Prostate gland (tissue), 2 donors: ENCODE measurements at regions not wholly inside any gene's neighbourhood (a gene's known extent, or its start where the extent isn't known, plus 50 kb on each side); places are given as distances from the start of the nearest gene placed in this dataset.

Experiments used
- DNase-seq: peaks from one replicate; pipeline ENCODE4 v3.0.0-alpha.2; 2019; ENCODE audit warnings: low spot score
- H3K27ac ChIP-seq, 2 donors: fragments of 200-600 bp; sonication (generic); 2 replicates each; pipeline ENCODE4 v1.5.1; 2017 to 2019
- H3K27me3 ChIP-seq: fragments of 200-600 bp; sonication (generic); replicated peaks from 2 replicates; pipeline ENCODE4 v1.5.1; 2019; ENCODE audit not compliant: insufficient read depth
- H3K36me3 ChIP-seq, 2 donors: fragments of 200-600 bp; sonication (generic); 1 replicate in 1 of 2; 2 replicates in 1 of 2; pipeline versions ENCODE4 v1.5.1 to v1.8.1; 2017 to 2019
- H3K4me1 ChIP-seq: fragments of 200-600 bp; sonication (generic); replicated peaks from 2 replicates; pipeline ENCODE4 v1.5.1; 2019
- H3K4me3 ChIP-seq, 2 donors: fragments of 200-600 bp; sonication (generic); 2 replicates each; pipeline ENCODE4 v1.5.1; 2017 to 2019
- H3K9me3 ChIP-seq: fragments of 200-600 bp; sonication (generic); 2 replicates; pipeline ENCODE4 v1.5.1; 2017
- POLR2A ChIP-seq: fragments of 450-650 bp; IDR thresholded peaks from one replicate; pipeline ENCODE4 v1.6.1; 2016; ENCODE audit warnings: antibody characterized with exemption, mild to moderate bottlenecking
- POLR2AphosphoS5 ChIP-seq: sonication (generic); formaldehyde crosslinking; IDR thresholded peaks from one replicate; pipeline ENCODE4 v1.6.1; 2017; ENCODE audit warnings: antibody characterized with exemption
- WGBS: methylation state at CpG from one replicate; pipeline ENCODE4 v1.1.5; 2018; 5-methylcytosine and 5-hydroxymethylcytosine counted together
- intact Hi-C: fragments of 100-400 bp; cut with DNase I; formaldehyde crosslinking; loops from one replicate; pipeline ENCODE4 v1.14.2; 2022
- TF ChIP-seq, protein P1 (sequence below), 4 experiments: fragments of 200-600 bp in 2 of 4; fragments of 450-650 bp in 2 of 4; sonication (generic) in 2 of 4; IDR thresholded peaks; 1 replicate in 3 of 4; 2 replicates in 1 of 4; pipeline ENCODE4 v1.5.1; 2016 to 2019; ENCODE audit warnings: antibody characterized with exemption in 4 of 4, mild to moderate bottlenecking in 2 of 4, moderate library complexity in 2 of 4

DNA sequence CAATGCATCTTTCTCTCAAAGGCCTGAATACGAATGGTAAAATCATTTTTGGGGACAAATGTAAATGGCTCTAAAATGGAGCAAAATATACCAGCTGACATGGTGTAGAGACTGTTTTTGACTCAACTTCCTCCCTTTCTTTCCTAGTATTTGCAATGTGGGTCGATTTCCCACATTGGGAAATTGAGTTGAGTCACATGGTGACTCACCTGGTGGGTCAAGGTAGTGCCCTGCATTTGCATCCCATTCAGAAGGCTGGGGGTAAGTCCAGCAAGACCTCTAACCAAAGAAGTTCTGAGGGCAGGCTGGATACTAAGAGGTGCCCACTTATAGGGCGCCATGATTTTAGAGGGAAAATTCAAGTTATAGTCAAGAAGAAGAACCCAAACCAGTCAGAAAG, 179.6 kb upstream of the MPDZ start:
- 94% methylated on average over 3 of the region's 3 CpGs for WGBS
- H3K36me3 ChIP-seq, result no peaks in the 10 kb centered on the region
- no peak overlapping the region for H3K4me3 ChIP-seq
- intact Hi-C loops, result no loop called here
- H3K27ac ChIP-seq, result no peak overlapping the region
- H3K27me3 ChIP-seq, result no peaks in the 10 kb centered on the region
- TF ChIP-seq POLR2AphosphoS5, result no peak
- TF ChIP-seq, protein P1, sequence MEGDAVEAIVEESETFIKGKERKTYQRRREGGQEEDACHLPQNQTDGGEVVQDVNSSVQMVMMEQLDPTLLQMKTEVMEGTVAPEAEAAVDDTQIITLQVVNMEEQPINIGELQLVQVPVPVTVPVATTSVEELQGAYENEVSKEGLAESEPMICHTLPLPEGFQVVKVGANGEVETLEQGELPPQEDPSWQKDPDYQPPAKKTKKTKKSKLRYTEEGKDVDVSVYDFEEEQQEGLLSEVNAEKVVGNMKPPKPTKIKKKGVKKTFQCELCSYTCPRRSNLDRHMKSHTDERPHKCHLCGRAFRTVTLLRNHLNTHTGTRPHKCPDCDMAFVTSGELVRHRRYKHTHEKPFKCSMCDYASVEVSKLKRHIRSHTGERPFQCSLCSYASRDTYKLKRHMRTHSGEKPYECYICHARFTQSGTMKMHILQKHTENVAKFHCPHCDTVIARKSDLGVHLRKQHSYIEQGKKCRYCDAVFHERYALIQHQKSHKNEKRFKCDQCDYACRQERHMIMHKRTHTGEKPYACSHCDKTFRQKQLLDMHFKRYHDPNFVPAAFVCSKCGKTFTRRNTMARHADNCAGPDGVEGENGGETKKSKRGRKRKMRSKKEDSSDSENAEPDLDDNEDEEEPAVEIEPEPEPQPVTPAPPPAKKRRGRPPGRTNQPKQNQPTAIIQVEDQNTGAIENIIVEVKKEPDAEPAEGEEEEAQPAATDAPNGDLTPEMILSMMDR (IDR thresholded peaks at IDR 0.05), result no peak
- TF ChIP-seq POLR2A, result no peak
- H3K9me3 ChIP-seq, result no peaks in the 10 kb centered on the region
- no peaks in the 10 kb centered on the region for H3K4me1 ChIP-seq
- DNase-seq, result no peak

DNA sequence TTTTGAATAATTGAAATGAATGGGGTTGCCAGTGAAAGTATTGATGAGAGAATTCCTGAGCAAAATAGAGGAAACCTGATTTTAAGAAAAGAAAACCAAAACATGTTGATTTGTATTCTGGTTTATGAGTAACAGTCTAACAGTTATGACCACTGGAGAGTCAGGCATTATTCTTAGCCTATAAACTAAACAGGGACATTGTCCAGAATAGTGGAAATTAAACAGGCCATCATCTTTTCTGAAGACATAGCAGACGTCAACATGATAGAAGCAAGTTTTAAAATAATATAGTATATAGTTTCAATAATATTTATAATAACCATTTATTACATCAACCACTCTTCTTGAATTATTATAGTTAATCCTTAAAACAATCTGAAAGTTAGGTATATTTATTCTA, 178.3 kb upstream of the MPDZ start:
- 93% methylated on average over 1 of the region's 1 CpG for WGBS
- intact Hi-C loops, result no loop called here

GRCh38 chr9:13450723-13451122, 171.2 kb upstream of the MPDZ start:
- Histone ChIP-seq H3K9me3 (no peaks in the 10 kb centered on the region), H3K36me3 (no peaks in the 10 kb centered on the region), H3K4me1 (no peaks in the 10 kb centered on the region), H3K27me3 (no peaks in the 10 kb centered on the region), H3K4me3 (no peak overlapping the region), H3K27ac (no peak overlapping the region)
- 88% methylated on average over 3 of the region's 3 CpGs for WGBS
- no peak for DNase-seq
- TF ChIP-seq POLR2AphosphoS5 (no peak), POLR2A (no peak)
- TF ChIP-seq, protein P1 (IDR thresholded peaks at IDR 0.05), result no peak
- intact Hi-C loops, result no loop called here

More for the DNA sequence above, 178.3 kb upstream of the MPDZ start:
- DNase-seq, result no peak
- no peaks in the 10 kb centered on the region for H3K4me1 ChIP-seq
- H3K27ac ChIP-seq, result no peak overlapping the region
- no peak overlapping the region for H3K4me3 ChIP-seq
- TF ChIP-seq POLR2A, result no peak
- no peak for TF ChIP-seq POLR2AphosphoS5
- TF ChIP-seq, protein P1 (IDR thresholded peaks at IDR 0.05), result no peak
- H3K9me3 ChIP-seq, result no peaks in the 10 kb centered on the region
- no peaks in the 10 kb centered on the region for H3K36me3 ChIP-seq
- H3K27me3 ChIP-seq, result no peaks in the 10 kb centered on the region

DNA sequence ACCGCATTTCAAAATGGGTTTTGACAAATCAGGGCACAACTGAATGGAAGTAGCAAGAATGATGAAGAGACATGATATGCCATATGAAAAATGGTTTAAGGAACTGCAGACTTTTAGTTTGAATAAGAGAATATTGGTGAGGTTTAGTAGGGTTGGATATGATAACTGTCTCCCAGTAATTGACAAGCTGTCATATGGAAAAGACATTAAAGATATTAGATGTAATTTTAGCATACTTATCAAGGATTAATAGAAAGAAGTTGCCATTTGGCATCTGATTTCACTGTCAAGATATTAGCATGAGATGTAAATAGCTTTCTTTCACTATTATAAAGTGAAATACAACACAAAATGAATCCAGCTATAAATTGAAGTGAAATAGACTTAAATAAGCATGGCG, 169.0 kb upstream of the MPDZ start:
- no peak overlapping the region for H3K4me3 ChIP-seq
- no peak for DNase-seq
- intact Hi-C loops, result loop anchor here (5.0 to 10.0 kb wide), 2 partner anchors 236 to 904 kb away; no protein-coding TSS in a partner anchor
- H3K9me3 ChIP-seq, result no peaks in the 10 kb centered on the region
- WGBS, result 93% methylated on average over 2 of the region's 2 CpGs
- no peaks in the 10 kb centered on the region for H3K27me3 ChIP-seq
- no peak overlapping the region for H3K27ac ChIP-seq
- H3K36me3 ChIP-seq, result no peaks in the 10 kb centered on the region
- no peak for TF ChIP-seq POLR2AphosphoS5
- H3K4me1 ChIP-seq, result no peaks in the 10 kb centered on the region

GRCh38 chr9:13447843-13448422, 168.4 kb upstream of the MPDZ start:
- H3K36me3 ChIP-seq, result no peaks in the 10 kb centered on the region
- intact Hi-C loops, result loop anchor here (5.0 to 10.0 kb wide), 2 partner anchors 237 to 904 kb away; no protein-coding TSS in a partner anchor
- TF ChIP-seq, protein P1 (IDR thresholded peaks at IDR 0.05), result no peak
- TF ChIP-seq POLR2AphosphoS5 (no peak), POLR2A (no peak)
- 14% methylated on average over 3 of the region's 3 CpGs for WGBS
- DNase-seq, result no peak
- H3K4me1 ChIP-seq, result no peaks in the 10 kb centered on the region
- H3K27me3 ChIP-seq, result no peaks in the 10 kb centered on the region
- no peak overlapping the region for H3K27ac ChIP-seq
- H3K9me3 ChIP-seq, result no peaks in the 10 kb centered on the region
- H3K4me3 ChIP-seq, result no peak overlapping the region
